ENCODE measurements at regions not wholly inside any gene's neighbourhood (a gene's known extent, or its start where the extent isn't known, plus 50 kb on each side); places are given as distances from the start of the nearest gene placed in this dataset.

DNA sequence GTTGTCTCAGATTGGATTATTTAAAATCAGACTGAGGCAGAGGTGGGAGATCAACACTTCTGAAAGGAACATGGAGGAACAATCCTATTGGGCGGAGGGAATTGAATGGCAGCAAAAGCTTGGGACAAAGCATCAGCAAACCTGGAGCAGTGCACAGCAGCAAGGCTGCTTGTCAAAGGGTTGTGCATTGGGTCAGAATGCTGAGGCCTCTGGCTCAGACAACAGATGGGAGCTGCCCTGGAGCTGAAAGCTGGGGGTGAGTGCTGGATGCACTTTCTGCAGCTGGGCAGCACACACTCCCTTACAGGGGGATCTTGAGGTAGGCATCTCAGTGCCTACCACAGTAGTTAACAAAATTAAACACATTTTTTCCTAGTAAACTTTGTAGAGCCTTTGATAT, 634.4 kb upstream of the MMS22L start:
- no peak for TF ChIP-seq POLR2A (IDR thresholded peaks at IDR 0.05)
- TF ChIP-seq, protein P1, sequence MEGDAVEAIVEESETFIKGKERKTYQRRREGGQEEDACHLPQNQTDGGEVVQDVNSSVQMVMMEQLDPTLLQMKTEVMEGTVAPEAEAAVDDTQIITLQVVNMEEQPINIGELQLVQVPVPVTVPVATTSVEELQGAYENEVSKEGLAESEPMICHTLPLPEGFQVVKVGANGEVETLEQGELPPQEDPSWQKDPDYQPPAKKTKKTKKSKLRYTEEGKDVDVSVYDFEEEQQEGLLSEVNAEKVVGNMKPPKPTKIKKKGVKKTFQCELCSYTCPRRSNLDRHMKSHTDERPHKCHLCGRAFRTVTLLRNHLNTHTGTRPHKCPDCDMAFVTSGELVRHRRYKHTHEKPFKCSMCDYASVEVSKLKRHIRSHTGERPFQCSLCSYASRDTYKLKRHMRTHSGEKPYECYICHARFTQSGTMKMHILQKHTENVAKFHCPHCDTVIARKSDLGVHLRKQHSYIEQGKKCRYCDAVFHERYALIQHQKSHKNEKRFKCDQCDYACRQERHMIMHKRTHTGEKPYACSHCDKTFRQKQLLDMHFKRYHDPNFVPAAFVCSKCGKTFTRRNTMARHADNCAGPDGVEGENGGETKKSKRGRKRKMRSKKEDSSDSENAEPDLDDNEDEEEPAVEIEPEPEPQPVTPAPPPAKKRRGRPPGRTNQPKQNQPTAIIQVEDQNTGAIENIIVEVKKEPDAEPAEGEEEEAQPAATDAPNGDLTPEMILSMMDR (IDR thresholded peaks at IDR 0.05) = no peak
